Liver (tissue), 8 donors: ENCODE measurements at regions not wholly inside any gene's neighbourhood (a gene's known extent, or its start where the extent isn't known, plus 50 kb on each side); places are given as distances from the start of the nearest gene placed in this dataset.

Source experiments
- DNase-seq: peaks from one replicate; pipeline ENCODE4 v3.0.0-alpha.2; 2017; ENCODE audit warnings: low spot score
- H3K27ac ChIP-seq, 2 donors: one replicate each; pipeline ENCODE4 v1.7.0; 2013; ENCODE audit warnings: inconsistent platforms in 2 of 2, low read length in 2 of 2, control low read depth in 1 of 2, low read depth in 1 of 2, mild to moderate bottlenecking in 1 of 2
- H3K27me3 ChIP-seq, 4 donors: one replicate each; pipeline versions ENCODE4 v1.6.1 to v1.7.0; 2013; ENCODE audit warnings: low read length in 3 of 4, inconsistent platforms in 1 of 4, mild to moderate bottlenecking in 1 of 4, moderate library complexity in 1 of 4; ENCODE audit not compliant: control insufficient read depth in 4 of 4, insufficient read depth in 4 of 4
- H3K36me3 ChIP-seq, 4 donors: one replicate each; pipeline versions ENCODE4 v1.6.1 to v1.7.0; 2013; ENCODE audit warnings: low read length in 3 of 4, mild to moderate bottlenecking in 3 of 4, low read depth in 1 of 4, moderate library complexity in 1 of 4; ENCODE audit not compliant: control insufficient read depth in 4 of 4, insufficient read depth in 3 of 4
- H3K4me1 ChIP-seq, 4 donors: one replicate each; pipeline versions ENCODE4 v1.6.1 to v1.7.0; 2013; ENCODE audit warnings: low read length in 3 of 4, mild to moderate bottlenecking in 3 of 4, moderate library complexity in 1 of 4; ENCODE audit not compliant: control insufficient read depth in 4 of 4, insufficient read depth in 4 of 4
- H3K4me3 ChIP-seq, 3 donors: one replicate each; pipeline versions ENCODE4 v1.6.1 to v1.7.0; 2013; ENCODE audit warnings: low read length in 3 of 3, control low read depth in 1 of 3, low read depth in 1 of 3, mild to moderate bottlenecking in 1 of 3
- H3K9ac ChIP-seq, 2 donors: one replicate each; pipeline ENCODE4 v1.7.0; 2013; ENCODE audit warnings: low read length in 2 of 2, mild to moderate bottlenecking in 2 of 2, moderate library complexity in 2 of 2, control low read depth in 1 of 2, low read depth in 1 of 2
- H3K9me3 ChIP-seq, 4 donors: one replicate each; pipeline versions ENCODE4 v1.6.1 to v1.7.0; 2013; ENCODE audit warnings: low read length in 3 of 4; ENCODE audit not compliant: control insufficient read depth in 4 of 4
- ATF3 ChIP-seq: IDR thresholded peaks from 2 replicates; pipeline ENCODE4 v1.6.1; 2016; ENCODE audit warnings: antibody characterized with exemption
- CTCF ChIP-seq: fragments of 150-350 bp; IDR thresholded peaks from 2 replicates; pipeline ENCODE4 v1.5.1; 2017; ENCODE audit warnings: improper control_type of control experiment, low read depth, low read length; ENCODE audit not compliant: missing input control
- EGR1 ChIP-seq, 2 donors: IDR thresholded peaks; 2 replicates each; pipeline ENCODE4 v1.6.1; 2016 to 2018; ENCODE audit warnings: antibody characterized with exemption in 2 of 2, low read depth in 2 of 2
- FOXA1 ChIP-seq: IDR thresholded peaks from 2 replicates; pipeline ENCODE4 v1.6.1; 2016; ENCODE audit warnings: antibody characterized with exemption
- FOXA2 ChIP-seq: IDR thresholded peaks from 2 replicates; pipeline ENCODE4 v1.6.1; 2016; ENCODE audit warnings: antibody characterized with exemption
- GABPA ChIP-seq, 2 donors: IDR thresholded peaks in 1 of 2; conservative IDR thresholded peaks in 1 of 2; 2 replicates each; pipeline ENCODE4 v1.6.1; 2016; ENCODE audit warnings: antibody characterized with exemption in 2 of 2, mild to moderate bottlenecking in 1 of 2, moderate library complexity in 1 of 2
- HNF4A ChIP-seq, 2 donors: conservative IDR thresholded peaks; 2 replicates each; pipeline ENCODE4 v1.6.1; 2016; ENCODE audit warnings: antibody characterized with exemption in 2 of 2, mild to moderate bottlenecking in 2 of 2
- HNF4G ChIP-seq: IDR thresholded peaks from 2 replicates; pipeline ENCODE4 v1.6.1; 2016; ENCODE audit warnings: antibody characterized with exemption
- JUND ChIP-seq, 2 donors: IDR thresholded peaks; 2 replicates each; pipeline ENCODE4 v1.6.1; 2016; ENCODE audit warnings: antibody characterized with exemption in 2 of 2
- MAX ChIP-seq: IDR thresholded peaks from 2 replicates; pipeline ENCODE4 v1.6.1; 2016; ENCODE audit warnings: antibody characterized with exemption
- NR2F2 ChIP-seq: IDR thresholded peaks from 2 replicates; pipeline ENCODE4 v1.6.1; 2016; ENCODE audit warnings: antibody characterized with exemption
- RAD21 ChIP-seq, 2 donors: IDR thresholded peaks; 2 replicates each; pipeline ENCODE4 v1.6.1; 2016; ENCODE audit warnings: antibody characterized with exemption in 2 of 2, mild to moderate bottlenecking in 2 of 2
- REST ChIP-seq: IDR thresholded peaks from 2 replicates; pipeline ENCODE4 v1.6.1; 2016; ENCODE audit warnings: antibody characterized with exemption, mild to moderate bottlenecking
- RXRA ChIP-seq, 2 donors: IDR thresholded peaks; 2 replicates each; pipeline ENCODE4 v1.6.1; 2017 to 2018; ENCODE audit warnings: antibody characterized with exemption in 2 of 2, mild to moderate bottlenecking in 1 of 2
- SP1 ChIP-seq: IDR thresholded peaks from 2 replicates; pipeline ENCODE4 v1.6.1; 2018; ENCODE audit warnings: antibody characterized with exemption, mild to moderate bottlenecking
- YY1 ChIP-seq: IDR thresholded peaks from 2 replicates; pipeline ENCODE4 v1.6.1; 2016; ENCODE audit warnings: antibody characterized with exemption, mild to moderate bottlenecking
- ZBTB33 ChIP-seq: IDR thresholded peaks from 2 replicates; pipeline ENCODE4 v1.6.1; 2016; ENCODE audit warnings: antibody characterized with exemption
- WGBS: extraction: QIAGEN DNeasy Blood & Tissue Kit; methylation state at CpG from one replicate; pipeline ENCODE4 v1.1.7; 2013; 5-methylcytosine and 5-hydroxymethylcytosine counted together
- donor health status: healthy.
- donor health status: healthy.
- donor health status: healthy.
- donor health status: healthy.
- donor health status: healthy.

- TF ChIP-seq YY1: no peak
- TF ChIP-seq RXRA (IDR thresholded peaks at IDR 0.05): no peak
- no peak for TF ChIP-seq HNF4A (conservative IDR thresholded peaks at IDR 0.05)
- no peak for TF ChIP-seq FOXA2
- TF ChIP-seq CTCF: no peak
- TF ChIP-seq MAX: no peak
- no peak for TF ChIP-seq GABPA (IDR thresholded peaks at IDR 0.05 in 1 of 2, conservative IDR thresholded peaks at IDR 0.05 in 1 of 2)
- TF ChIP-seq HNF4G: no peak
- no peak for TF ChIP-seq NR2F2
- no peak for TF ChIP-seq FOXA1
- no peak for TF ChIP-seq JUND (IDR thresholded peaks at IDR 0.05)
- no peak for TF ChIP-seq REST
- no peak for TF ChIP-seq ZBTB33
- no peak for TF ChIP-seq RAD21 (IDR thresholded peaks at IDR 0.05)
- TF ChIP-seq SP1: no peak
- no peak for TF ChIP-seq ATF3
- no peak for TF ChIP-seq EGR1 (IDR thresholded peaks at IDR 0.05; ENCODE audit: low read depth in 2 of 2)
- no peak overlapping the region for H3K9ac ChIP-seq
- no peak overlapping the region for H3K27ac ChIP-seq
- 82% methylated on average over 2 of the region's 2 CpGs for WGBS
- DNase-seq: no peak
- H3K4me1 ChIP-seq: no peaks in the 10 kb centered on the region
- H3K36me3 ChIP-seq: no peaks in the 10 kb centered on the region
- H3K9me3 ChIP-seq: no peaks in the 10 kb centered on the region
- no peaks in the 10 kb centered on the region for H3K27me3 ChIP-seq
- no peak overlapping the region for H3K4me3 ChIP-seq
Observed at GRCh38 chr3:168495270-168495669, 399.5 kb upstream of the GOLIM4 start.
